ENCODE measurements at regions not wholly inside any gene's neighbourhood (a gene's known extent, or its start where the extent isn't known, plus 50 kb on each side); places are given as distances from the start of the nearest gene placed in this dataset.

- TF ChIP-seq FOXM1 (IDR thresholded peaks at IDR 0.05; ENCODE audit: borderline replicate concordance, low read depth), result no peak
- no peak for TF ChIP-seq EP300 (IDR thresholded peaks at IDR 0.05; ENCODE audit: borderline replicate concordance)
Observed at GRCh38 chr12:54708826-54709225, 60.7 kb upstream of the DCD start.

Measured in Ishikawa (cell line).